OCI-LY1 (cell line): ENCODE measurements at regions not wholly inside any gene's neighbourhood (a gene's known extent, or its start where the extent isn't known, plus 50 kb on each side); places are given as distances from the start of the nearest gene placed in this dataset.

ENCODE experiments used
- H2AFZ ChIP-seq: fragments of 200-600 bp; sonication (generic), shearing (Covaris generic); 2 replicates; pipeline ENCODE4 v1.6.0; 2014; ENCODE audit warnings: antibody characterized with exemption, mild to moderate bottlenecking, low read length
- H3F3A ChIP-seq: fragments of 200-600 bp; sonication (generic), shearing (Covaris generic); 2 replicates; pipeline ENCODE4 v1.6.0; 2014; ENCODE audit warnings: mild to moderate bottlenecking, antibody characterized with exemption, low read length, moderate library complexity; ENCODE audit not compliant: insufficient read depth
- H3K27ac ChIP-seq: fragments of 200-600 bp; sonication (generic); 2 replicates; pipeline ENCODE4 v1.5.1; 2014; ENCODE audit warnings: low read length, mixed run types, mild to moderate bottlenecking, low read depth; ENCODE audit not compliant: poor library complexity, severe bottlenecking
- H3K27me3 ChIP-seq: fragments of 200-600 bp; sonication (generic); 2 replicates; pipeline ENCODE4 v1.6.0; 2014; ENCODE audit warnings: antibody characterized with exemption, mild to moderate bottlenecking, low read length, moderate library complexity; ENCODE audit not compliant: insufficient read depth
- H3K36me3 ChIP-seq: fragments of 200-600 bp; sonication (generic); 2 replicates; pipeline ENCODE4 v1.6.1; 2014; ENCODE audit warnings: mild to moderate bottlenecking, antibody characterized with exemption, low read length, moderate library complexity, mixed read lengths; ENCODE audit not compliant: insufficient read depth
- H3K4me1 ChIP-seq: fragments of 200-600 bp; sonication (generic); 2 replicates; pipeline ENCODE4 v1.5.1; 2014; ENCODE audit warnings: mild to moderate bottlenecking, low read length, moderate library complexity; ENCODE audit not compliant: insufficient read depth, severe bottlenecking
- H3K4me2 ChIP-seq: fragments of 200-600 bp; sonication (generic), shearing (Covaris generic); 2 replicates; pipeline ENCODE4 v1.6.1; 2014; ENCODE audit warnings: low read length
- H3K4me3 ChIP-seq: fragments of 200-600 bp; sonication (generic); 2 replicates; pipeline ENCODE4 v1.5.1; 2014; ENCODE audit warnings: low read length, low read depth, mild to moderate bottlenecking, mixed read lengths; ENCODE audit not compliant: poor library complexity, severe bottlenecking
- H3K79me2 ChIP-seq: fragments of 200-600 bp; shearing (Covaris generic); 2 replicates; pipeline ENCODE4 v1.6.1; 2016; ENCODE audit warnings: mixed run types, low read length, mixed read lengths; ENCODE audit not compliant: insufficient read depth
- H3K9ac ChIP-seq: fragments of 200-600 bp; sonication (generic), shearing (Covaris generic); 2 replicates; pipeline ENCODE4 v1.6.1; 2014; ENCODE audit warnings: mild to moderate bottlenecking, low read length, mixed read lengths
- H3K9me2 ChIP-seq: fragments of 200-600 bp; sonication (generic), shearing (Covaris generic); 2 replicates; pipeline ENCODE4 v1.6.1; 2014; ENCODE audit warnings: low read depth, mild to moderate bottlenecking, low read length, mixed read lengths
- H3K9me3 ChIP-seq: fragments of 200-600 bp; shearing (Covaris generic); 2 replicates; pipeline ENCODE4 v1.6.1; 2014; ENCODE audit warnings: low read length, mixed read lengths
- H4K20me1 ChIP-seq: fragments of 200-600 bp; sonication (generic), shearing (Covaris generic); 2 replicates; pipeline ENCODE4 v1.6.0; 2016; ENCODE audit warnings: mild to moderate bottlenecking, low read length; ENCODE audit not compliant: insufficient read depth
- EZH2 ChIP-seq: fragments of 200-600 bp; sonication (generic), shearing (Covaris generic); IDR thresholded peaks from 2 replicates; pipeline ENCODE4 v1.8.0; 2017; ENCODE audit warnings: borderline replicate concordance, mixed run types, mild to moderate bottlenecking, antibody characterized with exemption, low read length, moderate library complexity, mixed read lengths
- TF ChIP-seq, protein P1 (sequence below): fragments of 200-600 bp; sonication (generic), shearing (Covaris generic); IDR thresholded peaks from 2 replicates; pipeline ENCODE4 v1.5.1; 2017; ENCODE audit warnings: mild to moderate bottlenecking, antibody characterized with exemption, low read length, moderate library complexity, mixed read lengths

GRCh38 chr10:106500925-106501525, 663.5 kb downstream of the SORCS1 start:
- TF ChIP-seq, protein P1, sequence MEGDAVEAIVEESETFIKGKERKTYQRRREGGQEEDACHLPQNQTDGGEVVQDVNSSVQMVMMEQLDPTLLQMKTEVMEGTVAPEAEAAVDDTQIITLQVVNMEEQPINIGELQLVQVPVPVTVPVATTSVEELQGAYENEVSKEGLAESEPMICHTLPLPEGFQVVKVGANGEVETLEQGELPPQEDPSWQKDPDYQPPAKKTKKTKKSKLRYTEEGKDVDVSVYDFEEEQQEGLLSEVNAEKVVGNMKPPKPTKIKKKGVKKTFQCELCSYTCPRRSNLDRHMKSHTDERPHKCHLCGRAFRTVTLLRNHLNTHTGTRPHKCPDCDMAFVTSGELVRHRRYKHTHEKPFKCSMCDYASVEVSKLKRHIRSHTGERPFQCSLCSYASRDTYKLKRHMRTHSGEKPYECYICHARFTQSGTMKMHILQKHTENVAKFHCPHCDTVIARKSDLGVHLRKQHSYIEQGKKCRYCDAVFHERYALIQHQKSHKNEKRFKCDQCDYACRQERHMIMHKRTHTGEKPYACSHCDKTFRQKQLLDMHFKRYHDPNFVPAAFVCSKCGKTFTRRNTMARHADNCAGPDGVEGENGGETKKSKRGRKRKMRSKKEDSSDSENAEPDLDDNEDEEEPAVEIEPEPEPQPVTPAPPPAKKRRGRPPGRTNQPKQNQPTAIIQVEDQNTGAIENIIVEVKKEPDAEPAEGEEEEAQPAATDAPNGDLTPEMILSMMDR, result no peak
- TF ChIP-seq EZH2, result no peak
- no peaks in the 10 kb centered on the region for H4K20me1 ChIP-seq

GRCh38 chr10:106500041-106500924, 664.2 kb downstream of the SORCS1 start:
- H3K9me2 ChIP-seq, result no peaks in the 10 kb centered on the region
- H3F3A ChIP-seq, result no peaks in the 10 kb centered on the region
- no peak overlapping the region for H2AFZ ChIP-seq
- no peaks in the 10 kb centered on the region for H3K9me3 ChIP-seq
- no peak overlapping the region for H3K9ac ChIP-seq
- H3K36me3 ChIP-seq, result no peaks in the 10 kb centered on the region
- H3K4me3 ChIP-seq, result no peak overlapping the region
- no peak overlapping the region for H3K4me2 ChIP-seq
- H3K27ac ChIP-seq, result no peak overlapping the region
- H4K20me1 ChIP-seq, result no peaks in the 10 kb centered on the region
- H3K4me1 ChIP-seq, result no peaks in the 10 kb centered on the region
- H3K27me3 ChIP-seq, result no peaks in the 10 kb centered on the region
- TF ChIP-seq, protein P1, result no peak
- TF ChIP-seq EZH2, result no peak
- no peaks in the 10 kb centered on the region for H3K79me2 ChIP-seq

More at GRCh38 chr10:106500925-106501525, 663.5 kb downstream of the SORCS1 start:
- no peak overlapping the region for H3K27ac ChIP-seq
- no peaks in the 10 kb centered on the region for H3K27me3 ChIP-seq
- H3K79me2 ChIP-seq, result no peaks in the 10 kb centered on the region
- H3F3A ChIP-seq, result no peaks in the 10 kb centered on the region
- H3K9me2 ChIP-seq, result no peaks in the 10 kb centered on the region
- no peak overlapping the region for H2AFZ ChIP-seq
- H3K9me3 ChIP-seq, result no peaks in the 10 kb centered on the region
- H3K4me1 ChIP-seq, result no peaks in the 10 kb centered on the region
- H3K36me3 ChIP-seq, result no peaks in the 10 kb centered on the region
- no peak overlapping the region for H3K4me2 ChIP-seq
- H3K4me3 ChIP-seq, result no peak overlapping the region
- no peak overlapping the region for H3K9ac ChIP-seq

GRCh38 chr10:106499448-106499847, 665.1 kb downstream of the SORCS1 start:
- Histone ChIP-seq H4K20me1 (no peaks in the 10 kb centered on the region), H3K4me3 (no peak overlapping the region), H3K36me3 (no peaks in the 10 kb centered on the region), H3K27ac (no peak overlapping the region), H3K79me2 (no peaks in the 10 kb centered on the region), H3K4me1 (no peaks in the 10 kb centered on the region), H3K27me3 (no peaks in the 10 kb centered on the region), H2AFZ (no peak overlapping the region), H3K4me2 (no peak overlapping the region), H3F3A (no peaks in the 10 kb centered on the region), H3K9ac (no peak overlapping the region), H3K9me2 (no peaks in the 10 kb centered on the region), H3K9me3 (no peaks in the 10 kb centered on the region)
- TF ChIP-seq EZH2, result no peak
- TF ChIP-seq, protein P1, result no peak
